ENCODE measurements at regions not wholly inside any gene's neighbourhood (a gene's known extent, or its start where the extent isn't known, plus 50 kb on each side); places are given as distances from the start of the nearest gene placed in this dataset.

- no peaks in the 10 kb centered on the region for H3K36me3 ChIP-seq (ENCODE audit: control insufficient read depth, low read depth, low read length)
- no peak overlapping the region for H3K27ac ChIP-seq (ENCODE audit: low read length)
- no peak overlapping the region for H3K4me3 ChIP-seq (ENCODE audit: low read length)
- no peaks in the 10 kb centered on the region for H3K9me3 ChIP-seq (ENCODE audit: control insufficient read depth, low read depth, low read length)
- no peaks in the 10 kb centered on the region for H3K27me3 ChIP-seq (ENCODE audit: control insufficient read depth, insufficient read depth, low read length)
- no peak overlapping the region for H3K9ac ChIP-seq (ENCODE audit: low read length)
- H3K4me1 ChIP-seq (ENCODE audit: control insufficient read depth, low read depth, low read length) = no peaks in the 10 kb centered on the region
These were observed 106.6 kb upstream of the CYP1B1 start for GRCh38 chr2:38182492-38183003.

- H3K9ac ChIP-seq (ENCODE audit: low read length) = no peak overlapping the region
- H3K4me3 ChIP-seq (ENCODE audit: low read length) = no peak overlapping the region
- H3K27me3 ChIP-seq (ENCODE audit: control insufficient read depth, insufficient read depth, low read length) = no peaks in the 10 kb centered on the region
- H3K4me1 ChIP-seq (ENCODE audit: control insufficient read depth, low read depth, low read length) = no peaks in the 10 kb centered on the region
- no peaks in the 10 kb centered on the region for H3K36me3 ChIP-seq (ENCODE audit: control insufficient read depth, low read depth, low read length)
- no peak overlapping the region for H3K27ac ChIP-seq (ENCODE audit: low read length)
- no peaks in the 10 kb centered on the region for H3K9me3 ChIP-seq (ENCODE audit: control insufficient read depth, low read depth, low read length)
These were observed 106.0 kb upstream of the CYP1B1 start for GRCh38 chr2:38181806-38182491.

GRCh38 chr2:38180754-38181153 is 104.8 kb upstream of the CYP1B1 start:
- H3K9me3 ChIP-seq (ENCODE audit: control insufficient read depth, low read depth, low read length) = no peaks in the 10 kb centered on the region

GRCh38 chr2:38178556-38179419 is 102.8 kb upstream of the CYP1B1 start:
- H3K27me3 ChIP-seq (ENCODE audit: control insufficient read depth, insufficient read depth, low read length) = no peaks in the 10 kb centered on the region
- H3K36me3 ChIP-seq (ENCODE audit: control insufficient read depth, low read depth, low read length) = no peaks in the 10 kb centered on the region
- H3K4me3 ChIP-seq (ENCODE audit: low read length) = no peak overlapping the region
- no peaks in the 10 kb centered on the region for H3K9me3 ChIP-seq (ENCODE audit: control insufficient read depth, low read depth, low read length)
- H3K27ac ChIP-seq (ENCODE audit: low read length) = no peak overlapping the region
- no peak overlapping the region for H3K9ac ChIP-seq (ENCODE audit: low read length)
- no peaks in the 10 kb centered on the region for H3K4me1 ChIP-seq (ENCODE audit: control insufficient read depth, low read depth, low read length)

More at GRCh38 chr2:38180754-38181153, 104.8 kb upstream of the CYP1B1 start:
- no peak overlapping the region for H3K9ac ChIP-seq (ENCODE audit: low read length)
- H3K36me3 ChIP-seq (ENCODE audit: control insufficient read depth, low read depth, low read length) = no peaks in the 10 kb centered on the region
- no peaks in the 10 kb centered on the region for H3K27me3 ChIP-seq (ENCODE audit: control insufficient read depth, insufficient read depth, low read length)
- no peak overlapping the region for H3K4me3 ChIP-seq (ENCODE audit: low read length)
- H3K4me1 ChIP-seq (ENCODE audit: control insufficient read depth, low read depth, low read length) = no peaks in the 10 kb centered on the region
- H3K27ac ChIP-seq (ENCODE audit: low read length) = no peak overlapping the region

- Histone ChIP-seq H3K9ac (ENCODE audit: low read length) (no peak overlapping the region), H3K27me3 (ENCODE audit: control insufficient read depth, insufficient read depth, low read length) (no peaks in the 10 kb centered on the region), H3K27ac (ENCODE audit: low read length) (no peak overlapping the region), H3K36me3 (ENCODE audit: control insufficient read depth, low read depth, low read length) (no peaks in the 10 kb centered on the region), H3K4me3 (ENCODE audit: low read length) (no peak overlapping the region), H3K9me3 (ENCODE audit: control insufficient read depth, low read depth, low read length) (no peaks in the 10 kb centered on the region), H3K4me1 (ENCODE audit: control insufficient read depth, low read depth, low read length) (no peaks in the 10 kb centered on the region)
These were observed 102.2 kb upstream of the CYP1B1 start for GRCh38 chr2:38178119-38178518.

GRCh38 chr2:38176619-38177021 is 100.7 kb upstream of the CYP1B1 start:
- Histone ChIP-seq H3K4me1 (ENCODE audit: control insufficient read depth, low read depth, low read length) (no peaks in the 10 kb centered on the region), H3K36me3 (ENCODE audit: control insufficient read depth, low read depth, low read length) (no peaks in the 10 kb centered on the region)

DNA sequence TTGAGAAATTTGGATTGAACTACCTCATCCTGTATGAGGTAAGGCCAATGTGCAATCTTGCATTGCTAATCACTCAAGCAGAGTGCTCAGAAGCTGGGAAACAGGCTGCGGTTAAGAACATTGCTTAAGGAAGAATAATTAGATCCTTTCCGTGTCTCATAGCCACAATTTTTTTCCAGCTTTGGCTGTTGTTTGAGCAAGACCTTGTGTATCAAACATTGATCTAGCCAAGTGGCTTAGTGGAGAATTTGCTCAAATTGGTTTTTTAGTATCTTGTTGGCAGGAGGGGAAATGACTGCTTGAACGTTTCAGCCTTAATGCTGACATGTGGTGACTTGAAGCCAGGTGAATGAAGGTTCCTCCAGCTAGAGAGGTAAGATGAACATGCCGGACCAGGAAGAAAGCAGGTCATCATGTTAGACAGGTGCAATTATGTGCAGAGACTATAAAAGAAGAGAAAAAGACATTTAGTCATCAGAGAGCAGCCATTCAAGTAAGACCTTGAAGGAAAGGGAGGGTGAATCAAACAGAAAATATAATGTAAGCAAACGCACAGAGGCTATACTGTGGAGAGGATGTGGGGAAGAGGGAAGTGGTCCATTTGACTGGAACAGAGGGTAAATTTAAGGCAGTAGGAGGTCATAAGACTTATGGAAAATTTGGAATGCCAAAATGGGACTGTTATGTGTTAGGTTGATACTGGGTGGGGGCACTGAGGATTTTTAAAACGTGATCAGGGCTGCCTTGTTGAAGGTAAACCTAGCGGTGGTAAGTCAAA is 98.9 kb upstream of the CYP1B1 start:
- H3K36me3 ChIP-seq (ENCODE audit: control insufficient read depth, low read depth, low read length) = no peaks in the 10 kb centered on the region
- no peaks in the 10 kb centered on the region for H3K4me1 ChIP-seq (ENCODE audit: control insufficient read depth, low read depth, low read length)
- H3K4me3 ChIP-seq (ENCODE audit: low read length) = no peak overlapping the region
- H3K9ac ChIP-seq (ENCODE audit: low read length) = no peak overlapping the region
- H3K27me3 ChIP-seq (ENCODE audit: control insufficient read depth, insufficient read depth, low read length) = no peaks in the 10 kb centered on the region
- no peak overlapping the region for H3K27ac ChIP-seq (ENCODE audit: low read length)
- no peaks in the 10 kb centered on the region for H3K9me3 ChIP-seq (ENCODE audit: control insufficient read depth, low read depth, low read length)

More at GRCh38 chr2:38176619-38177021, 100.7 kb upstream of the CYP1B1 start:
- Histone ChIP-seq H3K27ac (ENCODE audit: low read length) (no peak overlapping the region), H3K4me3 (ENCODE audit: low read length) (no peak overlapping the region), H3K9me3 (ENCODE audit: control insufficient read depth, low read depth, low read length) (no peaks in the 10 kb centered on the region), H3K9ac (ENCODE audit: low read length) (no peak overlapping the region), H3K27me3 (ENCODE audit: control insufficient read depth, insufficient read depth, low read length) (no peaks in the 10 kb centered on the region)

DNA sequence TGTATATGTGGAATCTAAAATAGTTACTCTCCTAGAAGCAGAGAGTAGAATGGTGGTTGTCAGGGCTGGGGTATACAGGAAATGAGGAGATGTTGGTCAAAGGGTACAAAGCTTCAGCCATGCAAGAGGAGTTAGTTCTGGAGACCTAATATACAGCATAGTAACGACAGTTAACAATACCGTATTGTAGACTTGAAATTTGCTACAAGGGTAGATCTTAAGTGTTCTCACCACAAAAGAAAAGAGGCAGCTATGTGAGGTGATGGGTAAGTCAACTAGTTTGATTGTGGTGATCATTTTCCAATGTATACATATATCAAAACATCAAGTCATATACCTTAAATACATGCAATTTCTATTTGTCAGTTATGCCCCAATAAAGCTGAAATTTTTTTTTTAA is 98.2 kb upstream of the CYP1B1 start:
- no peaks in the 10 kb centered on the region for H3K36me3 ChIP-seq (ENCODE audit: control insufficient read depth, low read depth, low read length)
- H3K9me3 ChIP-seq (ENCODE audit: control insufficient read depth, low read depth, low read length) = no peaks in the 10 kb centered on the region
- H3K27ac ChIP-seq (ENCODE audit: low read length) = no peak overlapping the region
- H3K4me3 ChIP-seq (ENCODE audit: low read length) = no peak overlapping the region
- no peak overlapping the region for H3K9ac ChIP-seq (ENCODE audit: low read length)
- no peaks in the 10 kb centered on the region for H3K4me1 ChIP-seq (ENCODE audit: control insufficient read depth, low read depth, low read length)
- no peaks in the 10 kb centered on the region for H3K27me3 ChIP-seq (ENCODE audit: control insufficient read depth, insufficient read depth, low read length)

DNA sequence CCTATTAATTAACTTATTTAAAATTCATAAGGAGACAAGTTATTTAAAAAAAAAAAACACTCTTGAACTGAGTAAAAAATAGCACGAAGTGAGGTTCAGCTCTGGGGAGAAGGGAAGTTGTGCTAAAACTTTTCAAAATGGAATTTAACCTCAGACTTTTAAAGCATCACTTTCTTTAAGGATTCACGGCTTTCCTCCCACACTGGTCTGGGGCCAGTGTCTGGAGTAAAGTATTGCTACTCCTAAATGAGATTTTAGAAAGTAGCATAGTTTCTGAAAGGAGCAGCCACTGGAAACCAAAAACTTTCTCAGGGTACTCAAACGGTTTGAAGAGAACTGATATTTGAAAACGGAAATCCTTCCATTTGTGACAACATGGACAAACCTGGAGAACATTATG is 97.7 kb upstream of the CYP1B1 start:
- Histone ChIP-seq H3K27me3 (ENCODE audit: control insufficient read depth, insufficient read depth, low read length) (no peaks in the 10 kb centered on the region), H3K4me1 (ENCODE audit: control insufficient read depth, low read depth, low read length) (no peaks in the 10 kb centered on the region), H3K27ac (ENCODE audit: low read length) (no peak overlapping the region), H3K9me3 (ENCODE audit: control insufficient read depth, low read depth, low read length) (no peaks in the 10 kb centered on the region), H3K4me3 (ENCODE audit: low read length) (no peak overlapping the region), H3K36me3 (ENCODE audit: control insufficient read depth, low read depth, low read length) (no peaks in the 10 kb centered on the region), H3K9ac (ENCODE audit: low read length) (no peak overlapping the region)

- H3K9me3 ChIP-seq (ENCODE audit: control insufficient read depth, low read depth, low read length) = no peaks in the 10 kb centered on the region
- H3K27me3 ChIP-seq (ENCODE audit: control insufficient read depth, insufficient read depth, low read length) = no peaks in the 10 kb centered on the region
- no peaks in the 10 kb centered on the region for H3K4me1 ChIP-seq (ENCODE audit: control insufficient read depth, low read depth, low read length)
- H3K27ac ChIP-seq (ENCODE audit: low read length) = no peak overlapping the region
- H3K9ac ChIP-seq (ENCODE audit: low read length) = no peak overlapping the region
- no peak overlapping the region for H3K4me3 ChIP-seq (ENCODE audit: low read length)
- H3K36me3 ChIP-seq (ENCODE audit: control insufficient read depth, low read depth, low read length) = no peaks in the 10 kb centered on the region
These were observed 95.4 kb upstream of the CYP1B1 start for GRCh38 chr2:38171208-38171855.

- Histone ChIP-seq H3K9me3 (ENCODE audit: control insufficient read depth, low read depth, low read length) (no peaks in the 10 kb centered on the region), H3K27ac (ENCODE audit: low read length) (no peak overlapping the region), H3K27me3 (ENCODE audit: control insufficient read depth, insufficient read depth, low read length) (no peaks in the 10 kb centered on the region), H3K4me3 (ENCODE audit: low read length) (no peak overlapping the region), H3K36me3 (ENCODE audit: control insufficient read depth, low read depth, low read length) (no peaks in the 10 kb centered on the region), H3K4me1 (ENCODE audit: control insufficient read depth, low read depth, low read length) (no peaks in the 10 kb centered on the region), H3K9ac (ENCODE audit: low read length) (no peak overlapping the region)
These were observed 94.8 kb upstream of the CYP1B1 start for GRCh38 chr2:38170733-38171132.

All from iPS-18a (cell line).